ENCODE measurements at regions not wholly inside any gene's neighbourhood (a gene's known extent, or its start where the extent isn't known, plus 50 kb on each side); places are given as distances from the start of the nearest gene placed in this dataset.

DNA sequence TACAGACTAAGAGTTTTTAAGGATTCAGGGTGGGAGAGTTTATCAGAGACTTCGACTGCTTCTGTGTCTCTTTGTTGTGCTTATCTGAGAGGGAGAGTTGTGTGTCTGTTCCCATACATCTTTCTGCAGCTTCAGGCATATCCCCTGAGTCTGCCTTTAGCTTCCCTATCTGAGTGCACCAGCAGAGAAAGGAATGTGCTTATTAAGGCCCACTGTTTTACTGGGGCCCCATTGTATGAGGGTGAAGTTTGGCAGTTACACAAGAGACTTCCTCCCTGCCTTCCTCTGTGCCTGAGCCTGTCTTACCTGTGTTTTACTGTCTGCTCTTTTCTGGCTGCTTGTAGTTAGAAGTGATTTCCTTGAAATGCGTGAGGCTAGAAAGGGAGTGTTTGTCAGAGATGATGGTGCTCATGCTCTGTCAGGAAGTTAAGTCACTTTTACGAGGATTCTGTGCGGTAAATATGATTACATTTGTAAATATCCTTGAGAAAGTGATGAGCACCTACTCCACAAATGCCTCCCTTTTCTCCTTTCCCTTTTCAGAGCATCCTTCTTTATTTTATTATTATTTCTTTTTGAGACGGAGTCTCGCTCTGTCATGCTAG is 1228.9 kb upstream of the MIR17HG start:
- Mint-ChIP-seq H3K27ac (no peak overlapping the region), H3K4me1 (ENCODE audit: low read depth) (no peaks in the 10 kb centered on the region), H3K27me3 (ENCODE audit: low read depth) (no peaks in the 10 kb centered on the region), H3K9me3 (peaks cover 7% of the 10 kb centered on the region), H3K4me3 (no peak overlapping the region), H3K36me3 (ENCODE audit: low read depth) (no peaks in the 10 kb centered on the region)
- CTCF ChIA-PET: no interaction called here
- no peak for DNase-seq
- intact Hi-C loops (cut with micrococcal nuclease): no loop called here

- intact Hi-C loops (cut with micrococcal nuclease): no loop called here
- H3K4me3 Mint-ChIP-seq: no peak overlapping the region
- H3K36me3 Mint-ChIP-seq (ENCODE audit: low read depth): no peaks in the 10 kb centered on the region
- H3K27ac Mint-ChIP-seq: no peak overlapping the region
- H3K4me1 Mint-ChIP-seq (ENCODE audit: low read depth): no peaks in the 10 kb centered on the region
- peaks cover 6% of the 10 kb centered on the region for H3K9me3 Mint-ChIP-seq
- no peak for DNase-seq
- H3K27me3 Mint-ChIP-seq (ENCODE audit: low read depth): no peaks in the 10 kb centered on the region
- CTCF ChIA-PET: no interaction called here
Observed at GRCh38 chr13:90120026-90120425, 1227.5 kb upstream of the MIR17HG start.

DNA sequence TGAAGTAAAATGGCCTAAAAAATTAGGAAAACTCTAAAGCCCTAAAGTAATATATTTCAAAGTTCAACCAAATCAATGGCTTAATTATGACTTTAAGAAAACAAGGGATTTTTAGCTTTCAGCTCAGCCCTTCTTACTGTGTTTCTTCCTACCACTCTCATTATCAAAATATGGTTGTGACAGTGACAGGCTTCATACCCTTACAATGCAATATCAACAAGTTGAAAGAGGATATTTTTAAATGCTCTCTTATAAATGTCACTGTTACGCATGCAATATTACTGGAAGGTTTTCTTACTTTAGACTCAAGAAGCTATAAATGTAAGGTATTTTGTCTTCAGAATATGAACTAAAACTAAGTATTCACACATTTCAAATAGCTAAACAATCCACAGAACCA is 1225.7 kb upstream of the MIR17HG start:
- no peaks in the 10 kb centered on the region for H3K4me1 Mint-ChIP-seq (ENCODE audit: low read depth)
- H3K27ac Mint-ChIP-seq: no peak overlapping the region
- no peaks in the 10 kb centered on the region for H3K27me3 Mint-ChIP-seq (ENCODE audit: low read depth)
- H3K36me3 Mint-ChIP-seq (ENCODE audit: low read depth): no peaks in the 10 kb centered on the region
- no peak for DNase-seq
- intact Hi-C loops (cut with micrococcal nuclease): no loop called here
- H3K4me3 Mint-ChIP-seq: no peak overlapping the region
- CTCF ChIA-PET: no interaction called here
- H3K9me3 Mint-ChIP-seq: peaks cover 4% of the 10 kb centered on the region

GRCh38 chr13:90122531-90122930 is 1225.0 kb upstream of the MIR17HG start:
- Mint-ChIP-seq H3K4me3 (no peak overlapping the region), H3K36me3 (ENCODE audit: low read depth) (no peaks in the 10 kb centered on the region), H3K9me3 (peaks cover 4% of the 10 kb centered on the region), H3K4me1 (ENCODE audit: low read depth) (no peaks in the 10 kb centered on the region), H3K27ac (no peak overlapping the region), H3K27me3 (ENCODE audit: low read depth) (no peaks in the 10 kb centered on the region)
- CTCF ChIA-PET: no interaction called here
- intact Hi-C loops (cut with micrococcal nuclease): no loop called here
- no peak for DNase-seq

DNA sequence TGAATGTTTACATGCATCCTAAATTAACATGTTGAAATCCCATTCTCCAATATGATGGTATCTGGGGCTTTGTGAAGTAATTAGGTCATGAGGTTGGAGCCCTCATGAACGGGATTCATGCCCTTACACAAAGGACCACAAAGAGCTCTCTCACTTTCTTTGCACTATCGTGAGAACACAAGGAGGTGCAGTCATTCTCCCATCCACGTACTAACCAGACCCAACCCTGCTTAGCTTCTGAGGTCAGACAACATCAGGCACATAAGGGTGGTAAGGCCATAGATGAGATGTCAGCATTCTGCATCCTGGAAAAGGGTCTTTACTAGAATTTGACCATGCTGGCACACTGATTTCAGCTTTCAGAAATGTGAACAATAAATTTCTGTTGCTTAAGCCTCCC is 1211.9 kb upstream of the MIR17HG start:
- Mint-ChIP-seq H3K9me3 (no peaks in the 10 kb centered on the region), H3K27me3 (ENCODE audit: low read depth) (no peaks in the 10 kb centered on the region), H3K27ac (no peak overlapping the region), H3K4me3 (no peak overlapping the region), H3K36me3 (ENCODE audit: low read depth) (no peaks in the 10 kb centered on the region), H3K4me1 (ENCODE audit: low read depth) (no peaks in the 10 kb centered on the region)
- no peak for DNase-seq
- CTCF ChIA-PET: no interaction called here
- intact Hi-C loops (cut with micrococcal nuclease): no loop called here

GRCh38 chr13:90142251-90142650 is 1205.2 kb upstream of the MIR17HG start:
- intact Hi-C loops (cut with micrococcal nuclease): no loop called here
- Mint-ChIP-seq H3K4me1 (ENCODE audit: low read depth) (no peaks in the 10 kb centered on the region), H3K27ac (no peak overlapping the region), H3K36me3 (ENCODE audit: low read depth) (no peaks in the 10 kb centered on the region), H3K27me3 (ENCODE audit: low read depth) (no peaks in the 10 kb centered on the region), H3K4me3 (no peak overlapping the region), H3K9me3 (no peaks in the 10 kb centered on the region)
- DNase-seq: no peak
- CTCF ChIA-PET: no interaction called here

- no peak overlapping the region for H3K27ac Mint-ChIP-seq
- intact Hi-C loops (cut with micrococcal nuclease): no loop called here
- no peak overlapping the region for H3K4me3 Mint-ChIP-seq
- CTCF ChIA-PET: no interaction called here
- no peak for DNase-seq
- peaks cover 7% of the 10 kb centered on the region for H3K9me3 Mint-ChIP-seq
- no peaks in the 10 kb centered on the region for H3K27me3 Mint-ChIP-seq (ENCODE audit: low read depth)
- no peaks in the 10 kb centered on the region for H3K4me1 Mint-ChIP-seq (ENCODE audit: low read depth)
- H3K36me3 Mint-ChIP-seq (ENCODE audit: low read depth): no peaks in the 10 kb centered on the region
Observed at GRCh38 chr13:90154311-90154960, 1193.1 kb upstream of the MIR17HG start.

GRCh38 chr13:90156390-90156789 is 1191.1 kb upstream of the MIR17HG start:
- CTCF ChIA-PET: no interaction called here
- no peak overlapping the region for H3K27ac Mint-ChIP-seq
- DNase-seq: no peak
- intact Hi-C loops (cut with micrococcal nuclease): no loop called here
- H3K36me3 Mint-ChIP-seq (ENCODE audit: low read depth): no peaks in the 10 kb centered on the region
- no peaks in the 10 kb centered on the region for H3K27me3 Mint-ChIP-seq (ENCODE audit: low read depth)
- no peak overlapping the region for H3K4me3 Mint-ChIP-seq
- H3K4me1 Mint-ChIP-seq (ENCODE audit: low read depth): no peaks in the 10 kb centered on the region
- H3K9me3 Mint-ChIP-seq: peaks cover 7% of the 10 kb centered on the region

DNA sequence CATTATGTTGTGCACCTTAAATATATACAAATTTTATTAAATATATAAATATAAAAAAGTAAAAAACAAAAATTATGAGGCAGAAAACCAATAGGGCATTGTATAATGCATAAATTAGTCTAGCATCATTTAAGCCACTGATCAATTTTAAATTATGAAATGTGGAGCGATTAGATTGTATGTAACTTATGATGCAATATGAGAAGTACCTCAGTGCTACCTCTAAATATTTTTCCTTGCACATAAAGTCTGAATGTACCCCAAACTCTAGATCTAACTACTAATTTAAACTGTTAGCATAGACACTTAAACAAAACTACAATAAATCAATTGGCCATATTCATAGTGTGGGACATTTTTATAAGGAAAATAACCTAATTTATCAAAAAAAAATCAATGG is 1178.5 kb upstream of the MIR17HG start:
- CTCF ChIA-PET: interaction anchor here (0.6 to 0.7 kb wide), 2 partner anchors 11 to 478 kb away, joined by 3 read pairs; no protein-coding TSS in a partner anchor
- Mint-ChIP-seq H3K9me3 (peaks cover 4% of the 10 kb centered on the region), H3K27ac (no peak overlapping the region), H3K36me3 (ENCODE audit: low read depth) (no peaks in the 10 kb centered on the region), H3K4me1 (ENCODE audit: low read depth) (no peaks in the 10 kb centered on the region), H3K27me3 (ENCODE audit: low read depth) (no peaks in the 10 kb centered on the region), H3K4me3 (no peak overlapping the region)
- intact Hi-C loops (cut with micrococcal nuclease): no loop called here
- DNase-seq: no peak

GRCh38 chr13:90170208-90170607 is 1177.3 kb upstream of the MIR17HG start:
- H3K4me3 Mint-ChIP-seq: no peak overlapping the region

DNA sequence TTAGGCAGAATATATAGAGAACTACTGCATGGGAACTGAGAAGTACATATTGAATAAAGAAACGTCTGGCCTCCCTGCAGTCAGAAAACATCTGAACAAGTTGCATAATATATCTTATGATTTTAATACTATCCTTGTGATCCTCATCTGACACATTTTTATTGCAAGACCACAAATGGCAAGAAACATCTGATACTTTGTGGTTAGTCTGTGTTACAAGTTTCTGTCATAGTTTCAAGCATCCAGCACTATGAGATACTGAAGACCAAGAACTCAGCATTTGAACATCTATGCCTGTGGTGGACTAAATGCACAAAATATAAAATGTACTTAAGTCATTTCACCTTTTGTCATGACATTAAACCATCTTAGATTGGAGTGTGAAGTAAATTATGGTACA is 1175.8 kb upstream of the MIR17HG start:
- CTCF ChIA-PET: no interaction called here
- no peaks in the 10 kb centered on the region for H3K4me1 Mint-ChIP-seq (ENCODE audit: low read depth)
- H3K36me3 Mint-ChIP-seq (ENCODE audit: low read depth): no peaks in the 10 kb centered on the region
- no peak overlapping the region for H3K27ac Mint-ChIP-seq
- H3K9me3 Mint-ChIP-seq: peaks cover 4% of the 10 kb centered on the region
- intact Hi-C loops (cut with micrococcal nuclease): no loop called here
- no peak for DNase-seq
- no peak overlapping the region for H3K4me3 Mint-ChIP-seq
- no peaks in the 10 kb centered on the region for H3K27me3 Mint-ChIP-seq (ENCODE audit: low read depth)

More at GRCh38 chr13:90170208-90170607, 1177.3 kb upstream of the MIR17HG start:
- Mint-ChIP-seq H3K9me3 (peaks cover 4% of the 10 kb centered on the region), H3K27me3 (ENCODE audit: low read depth) (no peaks in the 10 kb centered on the region), H3K36me3 (ENCODE audit: low read depth) (no peaks in the 10 kb centered on the region), H3K27ac (no peak overlapping the region), H3K4me1 (ENCODE audit: low read depth) (no peaks in the 10 kb centered on the region)
- no peak for DNase-seq
- CTCF ChIA-PET: no interaction called here
- intact Hi-C loops (cut with micrococcal nuclease): no loop called here

GRCh38 chr13:90177512-90177911 is 1170.0 kb upstream of the MIR17HG start:
- H3K36me3 Mint-ChIP-seq (ENCODE audit: low read depth): no peaks in the 10 kb centered on the region
- no peak overlapping the region for H3K4me3 Mint-ChIP-seq
- H3K9me3 Mint-ChIP-seq: peaks cover 2% of the 10 kb centered on the region
- H3K27ac Mint-ChIP-seq: no peak overlapping the region
- H3K4me1 Mint-ChIP-seq (ENCODE audit: low read depth): no peaks in the 10 kb centered on the region
- CTCF ChIA-PET: no interaction called here
- intact Hi-C loops (cut with micrococcal nuclease): no loop called here
- DNase-seq: no peak
- no peaks in the 10 kb centered on the region for H3K27me3 Mint-ChIP-seq (ENCODE audit: low read depth)

DNA sequence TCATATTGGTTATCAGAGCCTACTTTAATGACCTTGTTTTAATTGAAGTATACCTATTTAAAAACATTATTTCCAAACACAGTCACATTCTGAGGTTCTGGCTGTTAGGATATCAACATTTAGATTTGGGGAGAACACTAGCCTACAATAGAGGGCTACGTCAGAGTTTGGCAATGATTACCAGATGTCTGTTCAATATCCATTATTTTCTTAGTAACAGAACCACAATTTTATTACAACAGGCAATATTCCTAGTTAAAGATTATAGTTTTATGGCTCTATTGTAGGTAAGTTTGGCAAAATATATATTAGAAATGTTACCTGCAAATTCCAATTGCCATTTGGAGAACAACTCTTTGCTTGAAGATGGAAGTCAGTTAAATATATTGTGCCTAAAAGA is 1163.1 kb upstream of the MIR17HG start:
- CTCF ChIA-PET: no interaction called here
- H3K36me3 Mint-ChIP-seq (ENCODE audit: low read depth): no peaks in the 10 kb centered on the region

More for the DNA sequence above, 1163.1 kb upstream of the MIR17HG start:
- Mint-ChIP-seq H3K9me3 (peaks cover 4% of the 10 kb centered on the region), H3K27ac (no peak overlapping the region), H3K27me3 (ENCODE audit: low read depth) (no peaks in the 10 kb centered on the region), H3K4me1 (ENCODE audit: low read depth) (no peaks in the 10 kb centered on the region), H3K4me3 (no peak overlapping the region)
- intact Hi-C loops (cut with micrococcal nuclease): no loop called here
- no peak for DNase-seq

Data from activated naive CD4-positive, alpha-beta T cell treated with anti-CD3 and anti-CD28 coated beads for 36 hours (primary cell).